ENCODE measurements at regions not wholly inside any gene's neighbourhood (a gene's known extent, or its start where the extent isn't known, plus 50 kb on each side); places are given as distances from the start of the nearest gene placed in this dataset.

GRCh38 chr1:229106526-229107125 lies 164.3 kb upstream of the RAB4A start:
- TF ChIP-seq POLR2A (IDR thresholded peaks at IDR 0.05), result no peak
- TF ChIP-seq POLR2AphosphoS5 (IDR thresholded peaks at IDR 0.05), result no peak
- no peak for TF ChIP-seq CTCF (IDR thresholded peaks at IDR 0.05)

All from upper lobe of left lung (tissue), 4 donors.